OCI-LY7 (cell line): ENCODE measurements at regions not wholly inside any gene's neighbourhood (a gene's known extent, or its start where the extent isn't known, plus 50 kb on each side); places are given as distances from the start of the nearest gene placed in this dataset.

Source experiments
- BruUV-seq: library from RNA; stranded (reverse); fragments of 400-500 nt; replicated peaks from 2 replicates; lab custom pipeline; 2021; lab: Mats Ljungman, UMichigan
- CTCF ChIA-PET: fragments of 300-600 bp; sonication (Branson Sonifier 250); formaldehyde crosslinking; loops from one replicate; lab custom pipeline; 2022; ENCODE audit warnings: antibody characterized with exemption; ENCODE audit not compliant: unreplicated experiment; lab: Charles Lee
- POLR2A ChIA-PET: fragments of 300-600 bp; sonication (Branson Sonifier 250); formaldehyde crosslinking; loops from one replicate; lab custom pipeline; 2022; ENCODE audit warnings: antibody characterized with exemption; lab: Charles Lee
- DNase-seq: peaks from one replicate; pipeline ENCODE4 v3.0.0-alpha.2; 2015; ENCODE audit warnings: low spot score
- H2AFZ ChIP-seq: fragments of 200-600 bp; sonication (generic), shearing (Covaris generic); 2 replicates; pipeline ENCODE4 v1.6.1; 2014; ENCODE audit warnings: mild to moderate bottlenecking, antibody characterized with exemption, low read length, moderate library complexity
- H3K27ac ChIP-seq: fragments of 200-600 bp; sonication (generic); 2 replicates; pipeline ENCODE4 v1.5.1; 2014; ENCODE audit warnings: mixed run types, low read depth, mild to moderate bottlenecking, moderate library complexity, low read length, inconsistent platforms; ENCODE audit not compliant: poor library complexity, severe bottlenecking
- H3K36me3 ChIP-seq: fragments of 200-600 bp; sonication (generic); 2 replicates; pipeline ENCODE4 v1.6.1; 2014; ENCODE audit warnings: mild to moderate bottlenecking, antibody characterized with exemption, low read length, moderate library complexity, mixed read lengths; ENCODE audit not compliant: insufficient read depth
- H3K4me1 ChIP-seq: fragments of 200-600 bp; sonication (generic); 2 replicates; pipeline ENCODE4 v1.5.1; 2014; ENCODE audit warnings: mild to moderate bottlenecking, low read length; ENCODE audit not compliant: insufficient read depth, poor library complexity, severe bottlenecking
- H3K4me2 ChIP-seq: fragments of 200-600 bp; sonication (generic); 2 replicates; pipeline ENCODE4 v1.6.1; 2014; ENCODE audit warnings: mild to moderate bottlenecking, low read length
- H3K4me3 ChIP-seq: fragments of 200-600 bp; sonication (generic); 2 replicates; pipeline ENCODE4 v1.5.1; 2014; ENCODE audit warnings: mild to moderate bottlenecking, low read depth, low read length; ENCODE audit not compliant: poor library complexity, severe bottlenecking
- H3K79me2 ChIP-seq: fragments of 200-600 bp; sonication (generic); 2 replicates; pipeline ENCODE4 v1.6.1; 2016; ENCODE audit warnings: low read depth, mild to moderate bottlenecking, low read length, moderate library complexity, mixed read lengths; ENCODE audit not compliant: insufficient read depth
- H3K9me2 ChIP-seq: fragments of 200-600 bp; sonication (generic); 2 replicates; pipeline ENCODE4 v1.6.1; 2016; ENCODE audit warnings: mild to moderate bottlenecking, low read length, mixed read lengths; ENCODE audit not compliant: insufficient read depth
- H3K9me3 ChIP-seq: fragments of 200-600 bp; sonication (generic); 2 replicates; pipeline ENCODE4 v1.6.1; 2014; ENCODE audit warnings: mild to moderate bottlenecking, mixed run types, low read length, mixed read lengths
- H4K20me1 ChIP-seq: fragments of 200-600 bp; sonication (generic); 2 replicates; pipeline ENCODE4 v1.6.1; 2014; ENCODE audit warnings: mild to moderate bottlenecking, antibody characterized with exemption, low read length, moderate library complexity, mixed read lengths; ENCODE audit not compliant: insufficient read depth
- CTCF ChIP-seq: fragments of 200-600 bp; sonication (generic); conservative IDR thresholded peaks from 2 replicates; pipeline ENCODE4 v1.5.1; 2014; ENCODE audit warnings: mild to moderate bottlenecking, antibody characterized with exemption, low read length, moderate library complexity, mixed read lengths
- EZH2phosphoT487 ChIP-seq: fragments of 200-600 bp; sonication (generic); IDR thresholded peaks from 2 replicates; pipeline ENCODE4 v1.6.1; 2018; ENCODE audit warnings: low read depth, borderline replicate concordance, mild to moderate bottlenecking, mixed run types, antibody characterized with exemption, low read length, moderate library complexity, mixed read lengths
- intact Hi-C: fragments of 100-400 bp; cut with micrococcal nuclease; formaldehyde crosslinking; loops from one replicate; pipeline ENCODE4 v1.10.0; 2022; ENCODE audit not compliant: unreplicated experiment

- Histone ChIP-seq H2AFZ (no peak overlapping the region), H3K4me2 (no peak overlapping the region), H3K4me3 (no peak overlapping the region), H3K9me3 (no peaks in the 10 kb centered on the region), H3K79me2 (no peaks in the 10 kb centered on the region), H3K4me1 (no peaks in the 10 kb centered on the region), H3K9me2 (no peaks in the 10 kb centered on the region; the same call in 1 of the 2 replicates), H3K36me3 (no peaks in the 10 kb centered on the region), H3K27ac (no peak overlapping the region), H4K20me1 (no peaks in the 10 kb centered on the region)
- POLR2A ChIA-PET = no interaction called here
- CTCF ChIA-PET = no interaction called here
- no peak for DNase-seq
- no peak for TF ChIP-seq CTCF
- TF ChIP-seq EZH2phosphoT487 = no peak
- intact Hi-C loops = no loop called here
- no TSS peak for BruUV-seq
These were observed 170.4 kb upstream of the TMC3 start for GRCh38 chr15:81544385-81544784.

- no peak for TF ChIP-seq EZH2phosphoT487
- no peak for TF ChIP-seq CTCF
- no peaks in the 10 kb centered on the region for H3K36me3 ChIP-seq
- H3K9me3 ChIP-seq = no peaks in the 10 kb centered on the region
- no peak overlapping the region for H2AFZ ChIP-seq
- BruUV-seq = no TSS peak
- intact Hi-C loops = no loop called here
- H4K20me1 ChIP-seq = no peaks in the 10 kb centered on the region
- no peak overlapping the region for H3K4me3 ChIP-seq
- H3K4me2 ChIP-seq = no peak overlapping the region
- H3K4me1 ChIP-seq = no peaks in the 10 kb centered on the region
- DNase-seq = no peak
- no peaks in the 10 kb centered on the region for H3K79me2 ChIP-seq
- no peaks in the 10 kb centered on the region for H3K9me2 ChIP-seq
- ChIA-PET CTCF (no interaction called here), POLR2A (no interaction called here)
- no peak overlapping the region for H3K27ac ChIP-seq
These were observed 166.9 kb upstream of the TMC3 start for GRCh38 chr15:81540909-81541308.

GRCh38 chr15:81536356-81536755 lies 162.3 kb upstream of the TMC3 start:
- intact Hi-C loops = no loop called here
- no peak for TF ChIP-seq EZH2phosphoT487
- no peak for TF ChIP-seq CTCF
- H3K4me2 ChIP-seq = no peak overlapping the region
- no TSS peak for BruUV-seq
- no peak overlapping the region for H3K4me3 ChIP-seq
- POLR2A ChIA-PET = no interaction called here
- no peak overlapping the region for H3K27ac ChIP-seq
- no peaks in the 10 kb centered on the region for H3K79me2 ChIP-seq
- no peaks in the 10 kb centered on the region for H3K9me2 ChIP-seq
- no peaks in the 10 kb centered on the region for H3K36me3 ChIP-seq
- CTCF ChIA-PET = no interaction called here
- no peak overlapping the region for H2AFZ ChIP-seq
- no peak for DNase-seq
- H4K20me1 ChIP-seq = no peaks in the 10 kb centered on the region
- H3K4me1 ChIP-seq = no peaks in the 10 kb centered on the region
- H3K9me3 ChIP-seq = no peaks in the 10 kb centered on the region
